Omental fat pad (tissue), 3 donors: ENCODE measurements at regions not wholly inside any gene's neighbourhood (a gene's known extent, or its start where the extent isn't known, plus 50 kb on each side); places are given as distances from the start of the nearest gene placed in this dataset.
"Not testable (repeated sequence)": the region's sequence is repeated elsewhere in the genome, so short reads cannot be mapped to it uniquely, and the experiment has no call there.

Source experiments
- ATAC-seq: fragments of 150-250 bp; one replicate; pipeline ENCODE4 v1.9.1; 2016; ENCODE audit warnings: mild to moderate bottlenecking, moderate library complexity; ENCODE audit not compliant: low FRiP score
- DNase-seq: peaks from one replicate; pipeline ENCODE4 v3.0.0-alpha.2; 2019; ENCODE audit warnings: low spot score
- TF ChIP-seq, protein P1 (sequence below), 3 donors: fragments of 450-650 bp; IDR thresholded peaks; one replicate each; pipeline ENCODE4 v1.5.1; 2016 to 2017; ENCODE audit warnings: antibody characterized with exemption in 3 of 3, mild to moderate bottlenecking in 3 of 3, moderate library complexity in 2 of 3

DNA sequence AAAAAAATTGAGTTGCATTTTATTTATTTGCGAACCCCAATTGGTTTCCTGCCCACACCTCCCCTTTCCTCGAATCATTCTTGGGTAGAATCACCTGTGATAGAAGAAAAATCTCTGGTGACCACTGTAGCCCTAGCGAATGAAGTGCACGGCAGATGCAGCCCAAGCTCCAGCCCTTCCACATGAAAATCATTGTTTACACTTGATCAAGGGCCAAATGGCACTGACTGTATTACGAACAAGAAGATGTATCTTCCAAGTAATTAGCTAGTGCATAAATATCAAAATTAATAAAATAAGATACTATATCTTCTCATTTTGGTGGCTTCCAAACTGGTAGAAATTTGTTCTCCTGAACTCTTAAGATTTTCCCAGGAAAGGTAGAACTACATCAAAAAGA lies 93.4 kb upstream of the ARID1B start:
- TF ChIP-seq, protein P1, sequence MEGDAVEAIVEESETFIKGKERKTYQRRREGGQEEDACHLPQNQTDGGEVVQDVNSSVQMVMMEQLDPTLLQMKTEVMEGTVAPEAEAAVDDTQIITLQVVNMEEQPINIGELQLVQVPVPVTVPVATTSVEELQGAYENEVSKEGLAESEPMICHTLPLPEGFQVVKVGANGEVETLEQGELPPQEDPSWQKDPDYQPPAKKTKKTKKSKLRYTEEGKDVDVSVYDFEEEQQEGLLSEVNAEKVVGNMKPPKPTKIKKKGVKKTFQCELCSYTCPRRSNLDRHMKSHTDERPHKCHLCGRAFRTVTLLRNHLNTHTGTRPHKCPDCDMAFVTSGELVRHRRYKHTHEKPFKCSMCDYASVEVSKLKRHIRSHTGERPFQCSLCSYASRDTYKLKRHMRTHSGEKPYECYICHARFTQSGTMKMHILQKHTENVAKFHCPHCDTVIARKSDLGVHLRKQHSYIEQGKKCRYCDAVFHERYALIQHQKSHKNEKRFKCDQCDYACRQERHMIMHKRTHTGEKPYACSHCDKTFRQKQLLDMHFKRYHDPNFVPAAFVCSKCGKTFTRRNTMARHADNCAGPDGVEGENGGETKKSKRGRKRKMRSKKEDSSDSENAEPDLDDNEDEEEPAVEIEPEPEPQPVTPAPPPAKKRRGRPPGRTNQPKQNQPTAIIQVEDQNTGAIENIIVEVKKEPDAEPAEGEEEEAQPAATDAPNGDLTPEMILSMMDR (IDR thresholded peaks at IDR 0.05) = no peak
- ATAC-seq (no peak), DNase-seq (no peak)

DNA sequence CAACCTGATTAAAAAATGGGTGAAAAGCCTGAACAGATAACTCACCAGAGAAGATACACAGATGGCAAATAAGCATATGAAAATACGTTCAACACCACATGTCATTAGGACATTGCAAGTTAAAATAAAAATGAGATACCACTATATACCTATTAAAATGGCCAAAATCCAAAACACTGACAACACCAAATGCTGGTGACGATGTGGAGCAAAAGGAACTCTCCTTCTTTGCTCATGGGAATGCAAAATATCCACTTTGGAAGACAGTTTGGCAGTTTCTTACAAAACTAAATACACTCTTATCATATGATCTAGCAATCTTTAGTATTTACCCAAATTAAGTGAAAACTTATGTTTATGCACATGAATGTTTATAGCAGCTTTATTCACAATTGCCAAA lies 100.5 kb upstream of the ARID1B start:
- no peak for ATAC-seq
- TF ChIP-seq, protein P1 (IDR thresholded peaks at IDR 0.05) = no peak
- DNase-seq = no peak

DNA sequence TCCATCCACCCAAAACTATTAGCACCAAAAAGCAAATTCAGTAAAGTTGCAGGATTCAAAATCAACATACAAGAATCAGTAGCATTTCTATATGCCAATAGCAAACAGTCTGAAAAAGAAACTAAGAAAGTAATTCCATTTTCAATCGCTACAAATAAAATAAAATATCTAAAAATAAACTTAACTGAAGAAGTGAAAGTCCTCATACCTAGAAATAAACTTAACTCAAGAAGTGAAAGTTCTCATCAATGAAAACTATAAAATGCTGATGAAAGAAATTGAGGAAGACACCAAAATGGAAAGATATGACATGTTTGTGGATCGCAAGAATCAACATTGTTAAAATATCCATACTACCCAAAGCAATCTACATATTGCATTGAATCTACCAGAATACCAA lies 103.0 kb upstream of the ARID1B start:
- no peak for DNase-seq
- TF ChIP-seq, protein P1 (IDR thresholded peaks at IDR 0.05) = no peak
- no peak for ATAC-seq

DNA sequence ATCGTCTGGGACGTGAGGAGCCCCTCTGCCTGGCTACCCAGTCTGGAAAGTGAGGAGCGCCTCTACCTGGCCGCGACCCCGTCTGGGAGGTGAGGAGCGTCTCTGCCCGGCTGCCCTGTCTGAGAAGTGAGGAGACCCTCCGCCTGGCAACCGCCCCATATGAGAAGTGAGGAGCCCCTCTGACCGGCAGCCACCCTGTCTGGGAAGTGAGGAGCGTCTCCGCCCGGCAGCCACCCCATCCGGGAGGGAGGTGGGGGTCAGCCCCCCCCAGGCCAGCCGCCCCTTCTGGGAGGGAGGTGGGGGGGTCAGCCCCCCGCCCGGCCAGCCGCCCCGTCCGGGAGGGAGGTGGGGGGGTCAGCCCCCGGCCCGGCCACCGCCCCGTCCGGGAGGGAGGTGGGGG lies 107.1 kb upstream of the ARID1B start:
- not testable (repeated sequence) for ATAC-seq, DNase-seq

DNA sequence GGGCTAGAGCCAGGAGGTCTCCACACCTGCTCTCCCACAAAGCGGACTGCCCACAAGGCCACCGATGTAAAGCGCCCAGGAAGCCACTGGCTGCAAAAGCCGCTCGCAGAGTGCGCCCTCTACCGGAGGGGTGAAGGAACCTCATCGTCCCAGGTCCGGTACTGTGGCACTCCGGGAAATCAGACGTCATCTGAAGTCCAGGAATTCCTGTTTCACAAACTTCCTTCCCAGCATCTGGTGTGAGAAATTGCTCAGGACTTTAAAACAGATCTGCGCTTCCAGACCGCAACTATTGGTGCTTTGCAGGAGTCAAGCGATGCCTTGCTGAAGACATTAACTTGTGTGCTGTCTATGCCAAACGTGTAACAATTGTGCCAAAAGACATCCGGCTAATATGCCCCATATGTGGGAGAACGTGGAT lies 115.1 kb upstream of the ARID1B start:
- TF ChIP-seq, protein P1 (IDR thresholded peaks at IDR 0.05) = no peak
- ATAC-seq = no peak
- DNase-seq = no peak

DNA sequence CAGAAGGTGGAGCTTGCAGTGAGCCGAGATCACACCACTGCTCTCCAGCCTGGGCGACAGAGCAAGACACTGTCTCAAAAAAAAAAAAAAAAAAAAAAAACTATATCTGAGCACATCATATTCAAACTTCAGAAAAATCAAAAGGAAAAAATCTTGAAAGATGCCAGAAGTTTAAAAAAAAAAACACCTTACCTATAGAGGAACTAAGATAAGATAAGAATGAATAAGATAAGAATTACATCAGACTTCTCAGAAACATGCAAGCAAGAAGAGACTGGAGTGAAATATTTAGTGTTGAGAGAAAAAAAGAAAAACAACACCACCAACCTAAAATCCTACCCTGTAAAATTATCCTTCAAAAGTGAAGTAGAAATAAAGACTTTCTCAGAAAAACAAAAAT lies 116.8 kb upstream of the ARID1B start:
- ATAC-seq = no peak
- no peak for DNase-seq
- TF ChIP-seq, protein P1 (IDR thresholded peaks at IDR 0.05) = no peak

DNA sequence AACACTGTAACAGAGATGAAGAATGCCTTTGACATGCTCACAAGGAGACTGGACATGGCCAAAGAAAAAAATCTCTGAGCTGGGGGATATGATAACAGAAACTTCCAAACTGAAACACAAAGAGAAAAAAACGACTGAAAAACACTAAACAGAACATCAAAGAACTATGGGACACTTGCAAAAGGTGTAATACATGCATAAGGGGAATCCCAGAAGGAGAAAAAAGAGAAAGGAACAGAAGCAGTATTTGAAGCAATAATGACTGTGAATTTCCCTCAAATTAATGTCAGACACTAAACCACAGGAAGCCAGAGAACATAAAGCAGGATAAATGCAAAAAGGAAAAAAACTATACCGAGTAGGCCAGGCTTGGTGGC lies 117.4 kb upstream of the ARID1B start:
- ATAC-seq (no peak), DNase-seq (no peak)
- TF ChIP-seq, protein P1 (IDR thresholded peaks at IDR 0.05) = no peak
